NCI-H82 (cell line): ENCODE measurements at regions not wholly inside any gene's neighbourhood (a gene's known extent, or its start where the extent isn't known, plus 50 kb on each side); places are given as distances from the start of the nearest gene placed in this dataset.
A peak's percentile ranks its signal among the peaks of the same experiment; 100 is the strongest.
"Not testable (repeated sequence)": the region's sequence is repeated elsewhere in the genome, so short reads cannot be mapped to it uniquely, and the experiment has no call there.

Experiments used
- DNase-seq: peaks from one replicate; lab custom pipeline; 2025; lab: John Stamatoyannopoulos, UW

DNA sequence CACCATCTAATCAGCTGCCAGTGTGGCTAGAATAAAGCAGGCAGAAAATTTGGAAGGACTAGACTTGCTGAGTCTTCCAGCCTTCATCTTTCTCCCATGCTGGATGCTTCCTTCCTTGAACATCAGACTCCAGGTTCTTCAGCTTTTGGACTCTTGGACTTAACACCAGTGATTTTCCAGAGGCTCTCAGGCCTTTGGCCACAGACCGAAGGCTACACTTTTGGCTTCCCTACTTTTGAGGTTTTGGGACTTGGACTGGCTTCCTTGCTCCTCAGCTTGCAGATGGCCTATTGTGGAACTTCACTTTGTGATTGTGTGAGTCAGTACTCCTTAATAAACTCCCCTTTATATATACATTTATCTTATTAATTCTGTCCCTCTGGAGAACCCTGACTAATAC lies 129.8 kb upstream of the MB21D2 start:
- DNase-seq: not testable (repeated sequence)

DNA sequence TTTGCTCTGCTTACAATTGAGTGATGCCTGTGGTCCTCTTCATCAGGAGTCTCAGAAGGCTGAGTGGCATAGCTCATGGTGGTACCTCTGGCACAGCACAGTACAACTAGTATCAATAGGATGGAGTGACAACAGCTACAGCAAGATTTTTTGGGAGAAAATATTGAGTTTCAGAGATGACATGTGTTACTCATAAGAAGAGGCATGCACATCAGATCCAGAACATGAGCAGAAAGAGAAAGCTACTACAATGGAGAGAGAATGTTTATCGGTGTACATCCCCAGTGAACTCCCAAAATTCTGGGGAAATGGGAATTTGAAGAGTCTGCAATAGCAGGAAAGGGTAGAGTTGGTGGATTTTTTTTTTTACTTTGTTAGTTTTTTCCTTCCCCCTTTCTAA lies 130.5 kb upstream of the MB21D2 start:
- no peak for DNase-seq

DNA sequence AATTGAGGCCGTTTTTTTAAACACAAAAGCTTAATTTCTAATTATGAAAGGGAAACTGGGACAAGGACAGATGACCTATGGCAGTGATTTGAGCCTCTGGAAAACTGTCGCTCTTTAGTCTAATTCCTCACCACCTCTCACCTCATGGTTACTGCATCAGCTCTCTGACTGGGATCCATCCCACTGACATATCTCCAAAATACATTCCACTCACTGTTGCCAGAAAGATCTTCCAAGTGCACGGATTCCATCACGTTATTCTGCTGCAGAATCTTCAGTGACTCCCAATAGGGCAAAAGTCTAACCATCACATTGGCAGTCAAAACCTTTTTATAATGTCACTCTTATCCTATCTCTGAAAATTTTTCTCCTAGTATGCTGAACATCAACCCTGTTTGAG lies 132.3 kb upstream of the MB21D2 start:
- DNase-seq: no peak

DNA sequence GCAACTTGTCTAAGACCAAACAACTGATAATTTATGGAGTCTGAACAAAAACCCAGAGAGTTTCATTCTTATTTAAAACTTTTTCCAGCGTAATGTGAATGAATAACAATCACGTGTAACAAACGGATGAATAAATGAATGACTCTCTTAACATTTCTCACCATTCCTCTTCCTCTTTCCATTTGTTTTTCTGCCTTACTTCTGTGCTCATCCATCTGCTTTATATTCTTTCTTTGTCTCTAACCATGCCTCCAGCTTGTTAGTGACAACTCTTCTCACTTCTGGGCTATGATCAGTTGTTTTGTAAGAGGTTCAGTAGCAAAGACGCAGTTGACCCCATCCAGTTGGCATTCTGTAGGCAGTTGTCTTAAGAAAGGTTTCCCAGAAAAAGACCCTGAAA lies 133.7 kb upstream of the MB21D2 start:
- DNase-seq: no peak

DNA sequence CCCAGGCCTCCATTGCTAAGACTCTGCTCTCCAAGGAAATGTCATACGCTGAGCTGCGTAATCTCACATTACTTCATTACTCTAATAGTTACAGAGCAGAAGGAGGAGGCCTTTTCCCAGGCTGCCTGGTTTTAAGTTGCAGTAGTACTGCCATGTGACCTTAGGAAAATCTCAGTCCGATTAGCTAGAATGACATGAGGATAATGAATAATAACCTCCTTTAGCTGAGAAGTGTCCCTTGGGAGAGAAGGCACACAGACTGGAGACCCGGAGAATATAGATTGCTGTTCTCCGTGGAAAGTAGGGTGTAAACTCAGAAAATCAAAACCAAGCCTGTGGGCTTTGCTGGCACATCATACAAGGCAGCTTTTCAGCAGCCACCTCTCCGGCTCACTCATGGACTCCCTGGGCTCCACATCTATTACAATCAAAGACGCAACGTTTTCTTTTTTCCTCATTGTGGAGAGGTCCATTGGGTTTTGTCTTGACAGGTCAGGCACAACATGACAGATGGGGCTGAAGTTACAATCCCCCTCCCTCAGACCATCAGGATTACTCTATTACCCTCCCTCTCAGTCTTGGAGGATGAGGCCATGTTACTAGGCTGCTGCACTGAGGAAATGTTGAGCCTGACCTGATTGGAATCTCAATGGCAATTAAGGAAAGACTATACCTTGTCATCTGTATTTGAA lies 134.8 kb upstream of the MB21D2 start:
- DNase-seq: peak; percentile 98

DNA sequence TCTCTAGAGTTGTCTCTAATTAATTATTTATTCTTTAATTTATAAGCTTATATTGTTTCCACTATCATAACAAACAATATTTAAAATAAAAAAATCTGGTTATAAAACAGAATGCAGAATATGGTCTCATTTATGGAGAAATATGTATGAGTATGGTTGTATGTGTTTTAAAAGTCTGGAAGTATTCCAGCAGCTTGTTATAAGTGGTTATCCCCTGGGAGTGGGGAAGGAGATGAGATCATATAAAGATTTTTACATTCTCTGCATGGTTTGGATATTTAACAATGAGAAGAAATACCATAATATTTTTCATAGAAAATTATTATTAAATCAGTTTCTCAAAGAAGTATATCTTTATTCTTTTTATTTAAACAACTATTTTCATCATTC lies 135.4 kb upstream of the MB21D2 start:
- DNase-seq: no peak

DNA sequence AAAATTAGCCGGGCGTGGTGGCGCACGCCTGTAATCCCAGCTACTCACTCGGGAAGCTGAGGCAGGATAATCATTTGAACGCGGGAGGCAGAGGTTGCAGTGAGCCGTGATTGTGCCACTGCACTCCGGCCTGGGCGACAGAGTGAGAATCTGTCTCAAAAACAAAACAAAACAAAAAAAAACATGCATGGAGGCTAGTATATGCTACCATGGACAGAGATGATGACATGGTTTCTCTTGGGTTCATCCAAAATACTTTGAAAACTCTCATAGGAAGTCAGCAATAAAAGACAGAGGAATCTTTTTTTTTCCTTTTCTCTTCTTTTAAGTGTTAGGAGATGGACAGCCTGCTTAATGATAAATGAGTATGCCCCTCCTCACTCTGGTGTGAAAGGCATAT lies 137.7 kb upstream of the MB21D2 start:
- DNase-seq: no peak

DNA sequence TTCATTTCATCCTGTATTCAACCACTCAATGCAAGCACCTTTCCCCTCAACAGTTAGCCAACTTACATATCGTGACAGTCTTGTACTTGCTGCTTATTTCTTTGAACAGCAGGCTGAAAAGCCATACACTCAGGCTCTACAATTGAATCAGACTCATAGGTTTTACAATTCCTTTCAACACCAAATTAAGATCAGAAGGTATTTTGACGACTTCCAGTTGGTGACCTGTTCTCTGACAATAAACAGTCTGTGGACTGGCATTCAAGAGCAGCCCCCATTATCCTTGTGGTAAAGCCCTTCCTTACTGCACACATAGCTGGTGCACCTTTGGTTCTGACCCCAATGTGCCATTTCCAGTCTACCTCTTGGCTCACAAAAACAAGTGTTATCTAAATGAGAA lies 140.0 kb upstream of the MB21D2 start:
- no peak for DNase-seq

DNA sequence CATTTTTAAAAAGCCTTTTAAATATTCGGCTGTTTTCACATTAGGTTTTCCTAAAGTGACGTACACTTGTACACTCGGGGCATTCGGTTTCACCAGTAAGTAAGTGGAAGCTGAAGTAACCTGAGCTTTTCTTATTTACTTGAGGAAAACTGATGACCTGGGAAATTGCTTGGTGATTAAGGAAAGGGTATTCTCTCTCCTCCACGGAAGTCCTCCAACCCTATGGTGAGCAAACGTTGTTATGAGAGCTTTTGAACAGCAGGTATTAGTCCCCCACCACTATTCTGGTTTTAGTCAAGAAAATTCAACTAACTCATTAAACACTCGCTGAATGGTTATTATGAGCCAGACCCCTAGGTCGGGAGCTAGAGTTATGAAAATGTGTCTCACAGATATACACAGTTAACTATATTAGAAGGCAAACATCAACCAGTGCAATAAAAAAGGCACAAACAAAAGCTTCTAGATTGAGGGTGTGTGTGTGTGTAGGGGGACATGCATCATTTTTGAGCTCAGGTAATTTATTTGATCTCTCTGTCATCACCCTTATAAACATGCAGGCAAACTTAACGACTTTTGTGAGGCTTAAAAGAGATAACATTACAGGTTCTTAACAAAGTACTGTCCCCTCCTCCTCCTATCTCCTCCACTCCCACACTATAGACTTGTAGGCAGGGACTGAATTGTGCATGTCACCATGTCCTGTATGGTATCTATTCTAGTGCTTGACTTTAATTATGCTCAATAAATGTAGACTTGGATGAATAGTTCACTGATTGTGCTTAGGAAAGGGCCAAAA lies 143.3 kb upstream of the MB21D2 start:
- DNase-seq: no peak

DNA sequence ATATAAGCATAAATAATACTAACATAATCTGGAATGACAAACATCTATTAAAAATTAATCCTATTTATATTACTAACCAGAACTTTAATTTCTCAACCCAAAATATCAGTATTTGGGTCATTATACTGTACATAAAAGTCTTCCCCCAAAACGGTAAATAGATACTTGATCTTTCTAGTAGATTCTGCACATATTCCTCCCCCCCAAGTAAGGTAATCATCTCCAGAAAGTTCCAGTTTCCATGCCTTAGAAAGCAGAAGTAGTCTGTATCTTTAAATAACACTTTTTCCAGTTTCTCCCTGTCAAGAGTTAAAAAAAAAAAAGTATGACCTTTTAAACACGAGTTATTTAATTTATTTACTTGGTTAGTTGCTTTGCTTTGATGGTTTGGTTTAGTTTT lies 150.7 kb upstream of the MB21D2 start:
- DNase-seq: no peak

DNA sequence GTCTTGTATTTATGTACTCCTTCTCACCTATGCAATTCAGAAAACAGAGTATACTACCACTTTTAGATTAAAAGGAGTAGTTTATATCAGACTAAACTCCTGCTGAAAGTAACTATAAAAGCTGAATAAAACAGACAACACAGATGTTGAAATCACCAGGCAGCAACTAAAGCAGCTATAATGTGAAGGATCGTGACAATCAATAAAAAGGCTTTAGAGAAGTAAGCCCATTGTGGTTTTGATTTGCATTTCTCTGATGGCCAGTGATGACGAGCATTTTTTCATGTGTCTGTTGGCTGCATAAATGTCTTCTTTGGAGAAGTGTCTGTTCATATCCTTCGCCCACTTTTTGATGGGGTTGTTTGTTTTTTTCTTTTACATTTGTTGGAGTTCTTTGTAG lies 152.1 kb upstream of the MB21D2 start:
- not testable (repeated sequence) for DNase-seq

DNA sequence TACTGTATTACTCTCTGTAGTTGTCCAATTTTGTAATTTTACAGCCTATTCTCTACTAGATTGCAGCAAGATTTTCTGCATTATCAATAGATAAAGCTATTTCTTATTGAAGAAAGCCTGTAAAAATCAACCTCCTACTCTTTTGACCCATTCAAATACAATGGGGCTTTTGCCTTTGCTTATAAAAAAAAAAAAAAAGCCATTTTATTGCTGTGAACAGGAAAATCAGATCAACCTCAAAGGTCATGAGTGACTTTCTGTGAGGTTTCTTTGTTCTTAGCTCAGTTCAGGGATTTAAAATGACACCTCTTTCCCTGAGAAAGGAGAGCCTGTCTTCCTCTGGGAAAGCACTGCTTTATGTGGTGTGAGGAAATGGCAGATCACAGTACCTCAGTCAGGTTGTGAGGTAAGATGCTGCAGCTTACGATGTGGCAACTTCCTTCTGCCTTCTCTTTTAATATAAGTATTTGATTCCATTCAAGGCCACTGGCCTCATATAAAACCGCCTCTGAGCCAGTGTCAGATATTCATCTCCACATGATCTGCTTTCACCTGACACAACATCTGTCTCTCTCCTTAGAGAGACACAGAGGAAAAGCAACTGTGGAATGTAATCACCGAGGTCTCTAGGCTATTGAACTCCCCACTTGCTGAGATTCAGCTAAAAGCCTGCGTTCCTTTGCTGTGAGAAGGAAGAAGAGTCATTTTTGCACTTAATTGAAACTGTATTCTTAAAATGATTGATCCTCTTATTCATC lies 161.5 kb upstream of the MB21D2 start:
- peak; percentile 81 for DNase-seq

DNA sequence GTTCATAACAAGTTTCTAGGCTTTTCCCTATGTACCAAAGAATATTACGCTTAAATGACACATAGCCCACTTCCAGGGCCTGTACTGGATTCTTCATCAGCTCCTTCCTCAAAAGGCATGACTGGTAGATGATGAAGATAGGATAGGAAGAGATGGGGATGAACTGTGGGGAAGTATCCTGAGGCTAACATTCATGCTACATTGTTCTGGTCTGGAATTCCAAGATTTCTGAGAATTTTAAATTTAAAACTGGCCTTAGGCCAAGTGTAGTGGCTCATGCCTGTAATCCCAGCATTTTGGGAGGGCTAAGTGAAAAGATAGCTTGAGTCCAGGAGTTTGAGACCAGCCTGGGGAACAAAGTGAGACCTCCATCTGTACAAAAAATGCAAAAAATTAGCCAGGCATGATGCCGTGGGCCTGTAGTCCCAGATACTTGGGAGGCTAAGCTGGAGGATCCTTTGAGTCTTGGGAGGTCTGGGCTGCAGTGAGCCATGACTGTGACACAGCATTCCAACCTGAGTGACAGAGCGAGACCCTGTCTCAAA lies 160.1 kb upstream of the PLAAT1 start:
- no peak for DNase-seq

DNA sequence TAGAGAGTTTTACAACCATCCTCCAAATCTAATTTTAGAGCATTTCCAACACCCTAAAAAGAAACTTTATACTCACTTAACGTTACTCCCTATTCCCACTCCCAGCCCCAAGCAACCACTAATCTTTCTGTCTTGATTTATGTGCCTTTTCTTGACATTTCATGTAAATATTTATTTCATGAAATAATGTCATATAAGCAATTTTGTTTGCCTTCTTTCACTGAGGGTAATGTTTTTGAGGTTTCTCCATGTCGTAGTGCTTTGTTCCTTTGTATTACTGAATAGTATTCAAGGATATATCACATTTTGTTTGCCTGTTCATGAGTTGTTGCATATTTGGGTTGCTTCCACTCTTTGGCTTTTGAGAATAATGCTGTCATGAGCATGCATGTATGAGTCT lies 155.4 kb upstream of the PLAAT1 start:
- no peak for DNase-seq

DNA sequence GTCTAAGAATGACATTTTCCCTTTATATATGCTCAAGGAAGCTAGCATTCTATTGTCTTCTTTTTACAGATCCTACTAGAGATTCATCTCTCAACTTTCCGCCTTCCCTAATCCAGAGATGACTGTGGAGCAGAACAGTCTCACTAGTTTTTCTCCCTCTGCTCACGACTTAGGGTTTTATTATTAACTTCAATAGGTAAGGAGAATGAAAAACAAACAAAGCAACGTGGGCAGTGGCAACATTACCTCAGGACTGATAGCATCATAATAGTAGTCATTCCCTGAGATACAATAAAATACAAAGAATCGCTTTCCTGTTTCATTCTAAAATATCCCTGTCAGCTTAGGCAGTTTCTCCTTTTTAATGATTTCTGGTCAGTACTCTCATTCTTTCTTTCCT lies 154.3 kb upstream of the PLAAT1 start:
- no peak for DNase-seq

DNA sequence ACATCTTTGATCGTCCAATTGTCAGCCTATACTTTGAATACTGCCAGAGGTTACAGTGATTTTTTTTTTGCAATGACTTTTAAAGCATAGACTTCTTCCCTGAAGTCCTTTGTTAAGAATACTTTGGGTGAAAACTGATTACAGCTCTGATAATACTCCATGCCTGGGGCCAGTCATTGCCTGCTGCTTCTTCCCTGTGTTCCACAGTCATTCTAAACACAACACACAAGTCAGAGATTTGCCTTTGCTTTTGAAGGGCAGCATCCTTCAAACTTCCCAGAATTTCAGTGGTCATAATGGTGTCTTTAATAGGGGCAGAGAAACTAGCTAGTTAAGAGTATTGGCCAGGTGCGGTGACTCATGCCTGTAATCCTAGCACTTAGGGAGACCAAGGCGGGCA lies 153.7 kb upstream of the PLAAT1 start:
- no peak for DNase-seq

DNA sequence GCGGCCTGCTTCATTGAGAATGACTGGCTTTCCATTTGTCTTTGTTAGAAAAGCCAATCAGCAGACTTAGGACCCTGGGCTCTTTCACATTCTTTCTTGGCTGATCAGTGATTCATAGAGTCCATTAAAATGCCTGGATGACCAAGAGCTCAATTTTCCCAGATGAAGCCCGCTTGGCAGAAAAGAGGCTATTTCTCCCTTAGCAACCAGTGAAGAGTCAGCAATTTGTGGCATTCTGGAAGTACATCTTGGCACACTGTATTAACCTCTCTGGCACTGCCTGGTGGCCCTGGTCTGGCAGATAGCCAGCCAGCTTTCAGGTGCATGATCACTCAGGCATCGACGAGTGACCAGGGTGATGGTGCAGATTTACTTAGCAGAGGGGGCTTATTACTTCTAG lies 145.7 kb upstream of the PLAAT1 start:
- DNase-seq: no peak

DNA sequence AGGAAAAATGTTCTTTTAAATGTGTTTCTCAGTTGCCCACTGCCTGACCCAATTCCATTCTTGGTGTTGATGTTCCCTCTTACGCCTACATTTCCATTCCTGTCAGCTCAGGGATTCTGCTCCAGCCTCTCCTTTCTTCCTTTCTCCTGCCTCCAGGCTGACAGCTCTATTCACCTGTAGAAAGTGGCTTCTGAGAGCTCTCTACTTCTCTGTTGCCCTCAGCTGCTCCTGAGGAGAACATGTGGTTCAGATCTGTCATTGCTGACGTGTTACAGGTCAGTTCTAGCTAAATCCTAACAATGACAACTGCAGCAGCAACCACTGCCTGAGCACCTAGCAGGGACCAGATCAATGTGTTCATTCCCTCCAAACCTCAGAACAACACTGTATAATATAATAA lies 144.9 kb upstream of the PLAAT1 start:
- no peak for DNase-seq

DNA sequence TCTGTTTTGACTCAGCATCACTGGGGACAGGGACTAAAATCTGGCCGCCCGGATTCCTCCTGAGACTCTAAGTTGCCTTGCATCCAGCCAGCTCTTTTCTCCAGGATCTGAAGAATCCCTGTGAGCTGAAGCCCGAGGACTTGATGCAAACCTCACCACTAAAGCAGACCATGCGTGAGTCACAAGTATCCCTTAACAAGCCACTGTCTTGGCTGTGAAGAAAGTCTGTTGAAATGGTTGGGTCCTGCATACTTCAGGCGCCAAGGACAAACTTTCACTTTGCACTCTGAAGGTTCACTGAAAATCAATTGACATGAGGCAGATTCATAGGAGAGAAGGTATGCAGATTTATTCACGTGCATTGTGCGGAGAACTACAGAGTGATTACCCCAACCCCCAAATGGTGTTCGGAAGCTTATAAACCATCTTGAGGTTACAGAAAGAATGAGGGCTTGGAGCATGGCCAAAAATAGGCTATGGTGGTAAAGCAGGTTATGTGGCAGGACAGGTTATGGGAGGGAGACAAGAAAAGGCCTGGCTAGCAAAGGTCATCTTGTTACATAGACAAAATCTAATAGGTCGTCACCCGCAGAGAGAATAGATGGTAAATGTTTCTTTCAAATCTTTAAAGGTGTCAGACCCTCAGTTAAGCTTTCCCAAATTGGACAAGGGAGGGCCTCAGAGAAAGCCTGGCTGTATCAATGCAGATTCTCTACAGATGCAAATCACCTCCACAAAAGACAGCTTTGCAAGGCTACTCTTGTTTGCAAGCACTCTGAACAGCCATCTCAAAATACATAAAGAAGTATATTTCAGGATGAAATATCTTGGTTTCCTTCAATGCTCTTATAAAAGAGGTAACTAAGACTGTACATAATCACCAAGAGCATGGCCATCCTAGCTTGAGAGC lies 126.3 kb upstream of the PLAAT1 start:
- no peak for DNase-seq

DNA sequence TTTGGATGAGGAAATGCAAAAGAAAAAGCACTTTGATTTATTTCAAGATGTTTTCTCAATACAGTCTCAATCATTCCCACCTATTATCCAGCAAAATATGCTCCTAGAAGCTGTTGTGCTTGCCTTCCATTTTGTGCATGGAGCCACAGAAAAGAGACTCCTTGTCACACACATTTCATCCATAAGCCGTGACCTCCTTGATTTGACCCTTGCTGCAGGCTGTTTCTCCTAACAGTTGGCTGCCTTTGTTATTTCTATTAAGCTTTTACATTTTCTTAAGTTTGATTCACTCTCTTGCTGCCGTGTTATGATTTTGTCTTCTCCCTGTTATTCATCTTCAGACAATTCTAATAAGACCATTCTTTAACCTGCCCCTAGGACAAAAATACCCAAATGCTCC lies 124.2 kb upstream of the PLAAT1 start:
- no peak for DNase-seq

DNA sequence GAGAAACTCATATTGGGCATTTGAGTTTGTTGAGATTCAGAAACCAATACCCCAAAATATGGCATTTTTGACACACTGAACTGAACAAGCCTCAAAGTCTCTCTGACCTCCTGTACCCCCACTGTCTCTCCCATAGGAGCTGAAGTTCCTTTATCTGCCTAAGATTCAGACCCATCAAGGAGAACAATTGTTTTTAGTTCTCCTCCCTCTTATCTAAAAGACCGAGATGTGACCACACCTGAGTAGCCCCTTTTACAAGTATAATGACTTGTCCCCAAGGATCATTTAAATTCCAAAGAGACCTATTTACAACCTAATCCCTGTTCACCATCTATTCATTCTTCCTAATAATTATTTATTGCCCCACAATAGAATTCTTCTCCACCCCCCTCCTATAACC lies 122.1 kb upstream of the PLAAT1 start:
- DNase-seq: no peak

DNA sequence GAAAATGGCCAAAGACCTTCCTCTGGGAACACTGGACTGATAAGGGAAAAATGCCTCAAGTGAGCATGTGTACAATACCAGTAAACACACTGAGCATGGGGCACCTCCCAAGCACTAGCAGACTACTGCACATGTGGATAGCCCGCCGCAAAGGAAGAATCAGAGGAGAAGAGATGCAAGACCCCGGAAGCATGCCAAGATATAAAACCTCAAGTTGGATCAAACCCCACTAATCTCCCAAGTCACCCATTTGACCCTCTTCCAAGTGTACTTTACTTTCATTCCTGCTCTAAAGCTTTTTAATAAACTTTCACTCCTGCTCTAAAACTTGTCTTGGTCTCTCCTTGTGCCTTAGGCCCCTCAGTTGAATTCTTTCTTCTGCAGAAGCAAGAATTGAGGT lies 121.1 kb upstream of the PLAAT1 start:
- DNase-seq: no peak
